ENCODE measurements at regions not wholly inside any gene's neighbourhood (a gene's known extent, or its start where the extent isn't known, plus 50 kb on each side); places are given as distances from the start of the nearest gene placed in this dataset.

- Histone ChIP-seq H3K9me3 (ENCODE audit: control insufficient read depth in 1 of 2, insufficient read depth in 1 of 2, low read depth in 1 of 2, low read length in 2 of 2) (no peaks in the 10 kb centered on the region), H3K9ac (ENCODE audit: low read length) (no peak overlapping the region), H3K9me2 (ENCODE audit: insufficient read depth) (no peaks in the 10 kb centered on the region), H3K27ac (ENCODE audit: low read depth, low read length) (no peak overlapping the region), H3K4me3 (replicated peaks in 1 of 2; ENCODE audit: low read depth in 1 of 2, low read length in 2 of 2) (no peak overlapping the region), H3K36me3 (ENCODE audit: control insufficient read depth in 1 of 2, insufficient read depth in 2 of 2, low read length in 2 of 2) (no peaks in the 10 kb centered on the region), H3K4me2 (ENCODE audit: low read length) (no peak overlapping the region), H2AFZ (ENCODE audit: low read depth, low read length, poor library complexity, severe bottlenecking) (no peak overlapping the region), H3K79me2 (ENCODE audit: insufficient read depth, low read length) (no peaks in the 10 kb centered on the region), H3K27me3 (ENCODE audit: insufficient read depth, low read length) (no peaks in the 10 kb centered on the region), H4K20me1 (ENCODE audit: insufficient read depth) (no peaks in the 10 kb centered on the region), H3K4me1 (ENCODE audit: control insufficient read depth in 1 of 2, insufficient read depth in 2 of 2, low read length in 2 of 2) (peaks cover 5 to 14% of the 10 kb centered on the region in 2 experiments; a peak in 2 of 4 replicates)
- ChIA-PET RAD21 (ENCODE audit: low non-redundant PET in 1 of 2, low total read pairs in 2 of 2, uncharacterized antibody in 2 of 2, unreplicated experiment in 2 of 2) (no interaction called here), POLR2A (no interaction called here), CTCF (no interaction called here)
- DNase-seq (ENCODE audit: low read depth, low spot score) (no peak), ATAC-seq (no peak)
- TF ChIP-seq SP1 (IDR thresholded peaks at IDR 0.05; ENCODE audit: low read depth) (no peak), JUND (IDR thresholded peaks at IDR 0.05) (no peak)
- no TSS peak for BruUV-seq (replicated peaks)
- intact Hi-C loops (cut with micrococcal nuclease), result no loop called here
Measured at GRCh38 chr3:187912007-187912406, 166.7 kb upstream of the BCL6 start.

- no peak overlapping the region for H2AFZ ChIP-seq (ENCODE audit: low read depth, low read length, poor library complexity, severe bottlenecking)
- H3K27me3 ChIP-seq (ENCODE audit: insufficient read depth, low read length), result no peaks in the 10 kb centered on the region
- no peaks in the 10 kb centered on the region for H3K36me3 ChIP-seq (ENCODE audit: control insufficient read depth in 1 of 2, insufficient read depth in 2 of 2, low read length in 2 of 2)
- no peak for DNase-seq (ENCODE audit: low read depth, low spot score)
- no peaks in the 10 kb centered on the region for H3K9me3 ChIP-seq (ENCODE audit: control insufficient read depth in 1 of 2, insufficient read depth in 1 of 2, low read depth in 1 of 2, low read length in 2 of 2)
- ChIA-PET CTCF (no interaction called here), POLR2A (no interaction called here), RAD21 (ENCODE audit: low non-redundant PET in 1 of 2, low total read pairs in 2 of 2, uncharacterized antibody in 2 of 2, unreplicated experiment in 2 of 2) (no interaction called here)
- TF ChIP-seq REST (IDR thresholded peaks at IDR 0.05; ENCODE audit: low read depth) (no peak), SIN3A (IDR thresholded peaks at IDR 0.05; ENCODE audit: low read depth) (no peak), FOSL1 (IDR thresholded peaks at IDR 0.05; ENCODE audit: low read depth) (peak; percentile 26; the same call in 1 of the 2 replicates), EGR1 (IDR thresholded peaks at IDR 0.05; ENCODE audit: low read depth) (no peak), CBX3 (IDR thresholded peaks at IDR 0.05; ENCODE audit: low read depth) (no peak), TCF7L2 (IDR thresholded peaks at IDR 0.05; ENCODE audit: borderline replicate concordance, extremely low read depth, insufficient read depth, insufficient read length) (no peak), SP1 (IDR thresholded peaks at IDR 0.05; ENCODE audit: low read depth) (peak; percentile 39; the same call in 1 of the 2 replicates), POLR2AphosphoS5 (IDR thresholded peaks at IDR 0.05; ENCODE audit: low read depth, low read length) (no peak), SRF (IDR thresholded peaks at IDR 0.05; ENCODE audit: low read depth) (peak; percentile 17; the same call in 1 of the 2 replicates)
- H3K4me3 ChIP-seq (replicated peaks in 1 of 2; ENCODE audit: low read depth in 1 of 2, low read length in 2 of 2), result no peak overlapping the region
- no peak overlapping the region for H3K9ac ChIP-seq (ENCODE audit: low read length)
- H3K4me1 ChIP-seq (ENCODE audit: control insufficient read depth in 1 of 2, insufficient read depth in 2 of 2, low read length in 2 of 2), result peaks cover 5 to 14% of the 10 kb centered on the region in 2 experiments; a peak in 2 of 4 replicates
- peak; percentile 53; the same call in 1 of the 2 replicates for ATAC-seq
- H3K27ac ChIP-seq (ENCODE audit: low read depth, low read length), result no peak overlapping the region
- no peaks in the 10 kb centered on the region for H3K9me2 ChIP-seq (ENCODE audit: insufficient read depth)
- H3K4me2 ChIP-seq (ENCODE audit: low read length), result 0 out of 2 replicates have a peak overlapping the region, but pooled peaks have one; percentile 11
- BruUV-seq (replicated peaks), result no TSS peak
- intact Hi-C loops (cut with micrococcal nuclease), result no loop called here
- no peaks in the 10 kb centered on the region for H3K79me2 ChIP-seq (ENCODE audit: insufficient read depth, low read length)
- no peaks in the 10 kb centered on the region for H4K20me1 ChIP-seq (ENCODE audit: insufficient read depth)
Measured at GRCh38 chr3:187913617-187914033, 168.4 kb upstream of the BCL6 start.

Data from HCT116 (cell line).